ENCODE measurements at regions not wholly inside any gene's neighbourhood (a gene's known extent, or its start where the extent isn't known, plus 50 kb on each side); places are given as distances from the start of the nearest gene placed in this dataset.

- H3K9me3 ChIP-seq (ENCODE audit: insufficient read depth, low read depth, low read length): no peaks in the 10 kb centered on the region
- no peak overlapping the region for H3K4me3 ChIP-seq (ENCODE audit: insufficient read depth, low read depth, low read length)
- Mint-ChIP-seq H3K9me3 (ENCODE audit: unreplicated experiment) (peaks cover 3% of the 10 kb centered on the region), H3K27me3 (ENCODE audit: low read depth, unreplicated experiment) (no peaks in the 10 kb centered on the region), H3K4me1 (ENCODE audit: low read depth, unreplicated experiment) (peaks cover 8% of the 10 kb centered on the region), H3K27ac (ENCODE audit: unreplicated experiment) (no peak overlapping the region), H3K4me3 (ENCODE audit: unreplicated experiment) (no peak overlapping the region), H3K36me3 (ENCODE audit: low read depth, unreplicated experiment) (no peaks in the 10 kb centered on the region)
- no peak overlapping the region for H2AFZ ChIP-seq (ENCODE audit: low read depth, low read length)
- H3K4me1 ChIP-seq (ENCODE audit: insufficient read depth, low read length): no peaks in the 10 kb centered on the region
- H3K79me2 ChIP-seq (ENCODE audit: insufficient read depth, low read length): no peaks in the 10 kb centered on the region
- H3K27me3 ChIP-seq (ENCODE audit: insufficient read depth, low read length): no peaks in the 10 kb centered on the region
- TF ChIP-seq EZH2 (IDR thresholded peaks at IDR 0.05; ENCODE audit: insufficient read depth, low read length) (no peak), CTCF (IDR thresholded peaks at IDR 0.05; ENCODE audit: insufficient read depth, low read depth, low read length) (no peak)
- DNase-seq (ENCODE audit: low read depth) (no peak), FAIRE-seq (no peak)
- H4K20me1 ChIP-seq (ENCODE audit: insufficient read depth, low read length): no peaks in the 10 kb centered on the region
- H3K9ac ChIP-seq (ENCODE audit: low read length): no peak overlapping the region
- H3K27ac ChIP-seq (ENCODE audit: low read depth, low read length): no peak overlapping the region
- H3K4me2 ChIP-seq (ENCODE audit: low read length): no peak overlapping the region
- H3K36me3 ChIP-seq (ENCODE audit: insufficient read depth, low read length): no peaks in the 10 kb centered on the region
These were observed 973.8 kb upstream of the CELF4 start for GRCh38 chr18:38539371-38539770.

DNA sequence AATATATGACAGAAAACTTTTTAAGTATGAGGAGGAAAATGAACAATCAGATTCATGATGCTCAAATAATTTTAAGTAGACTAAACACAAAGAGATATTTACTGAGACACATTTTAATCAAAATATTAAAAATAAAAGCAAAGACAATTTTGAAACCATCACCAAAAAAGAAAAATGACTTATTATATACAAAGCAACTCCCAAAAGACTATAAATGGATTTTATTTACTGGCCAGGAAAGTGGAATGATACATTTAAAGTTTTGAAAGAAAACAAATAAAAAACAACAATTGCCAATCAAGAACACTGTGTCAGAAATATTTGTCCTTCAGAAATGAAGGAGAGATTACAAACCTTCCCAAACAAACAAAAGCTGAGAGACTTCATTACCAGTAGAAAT lies 968.5 kb upstream of the CELF4 start:
- no peak for TF ChIP-seq CTCF (IDR thresholded peaks at IDR 0.05; ENCODE audit: insufficient read depth, low read depth, low read length)
- TF ChIP-seq EZH2 (IDR thresholded peaks at IDR 0.05; ENCODE audit: insufficient read depth, low read length): no peak
- DNase-seq (ENCODE audit: low read depth) (no peak), FAIRE-seq (no peak)
- peaks cover 4% of the 10 kb centered on the region for H3K4me1 Mint-ChIP-seq (ENCODE audit: low read depth, unreplicated experiment)
- no peak overlapping the region for H3K4me3 Mint-ChIP-seq (ENCODE audit: unreplicated experiment)
- H3K27me3 ChIP-seq (ENCODE audit: insufficient read depth, low read length): no peaks in the 10 kb centered on the region
- peaks cover 6% of the 10 kb centered on the region for H3K9me3 Mint-ChIP-seq (ENCODE audit: unreplicated experiment)
- H3K27me3 Mint-ChIP-seq (ENCODE audit: low read depth, unreplicated experiment): no peaks in the 10 kb centered on the region
- H3K4me3 ChIP-seq (ENCODE audit: insufficient read depth, low read depth, low read length): no peak overlapping the region
- no peak overlapping the region for H3K4me2 ChIP-seq (ENCODE audit: low read length)
- no peaks in the 10 kb centered on the region for H3K9me3 ChIP-seq (ENCODE audit: insufficient read depth, low read depth, low read length)
- H2AFZ ChIP-seq (ENCODE audit: low read depth, low read length): no peak overlapping the region
- H3K9ac ChIP-seq (ENCODE audit: low read length): no peak overlapping the region
- H3K4me1 ChIP-seq (ENCODE audit: insufficient read depth, low read length): no peaks in the 10 kb centered on the region
- no peak overlapping the region for H3K27ac ChIP-seq (ENCODE audit: low read depth, low read length)
- no peaks in the 10 kb centered on the region for H4K20me1 ChIP-seq (ENCODE audit: insufficient read depth, low read length)
- no peak overlapping the region for H3K27ac Mint-ChIP-seq (ENCODE audit: unreplicated experiment)
- H3K79me2 ChIP-seq (ENCODE audit: insufficient read depth, low read length): no peaks in the 10 kb centered on the region
- H3K36me3 Mint-ChIP-seq (ENCODE audit: low read depth, unreplicated experiment): no peaks in the 10 kb centered on the region
- no peaks in the 10 kb centered on the region for H3K36me3 ChIP-seq (ENCODE audit: insufficient read depth, low read length)

DNA sequence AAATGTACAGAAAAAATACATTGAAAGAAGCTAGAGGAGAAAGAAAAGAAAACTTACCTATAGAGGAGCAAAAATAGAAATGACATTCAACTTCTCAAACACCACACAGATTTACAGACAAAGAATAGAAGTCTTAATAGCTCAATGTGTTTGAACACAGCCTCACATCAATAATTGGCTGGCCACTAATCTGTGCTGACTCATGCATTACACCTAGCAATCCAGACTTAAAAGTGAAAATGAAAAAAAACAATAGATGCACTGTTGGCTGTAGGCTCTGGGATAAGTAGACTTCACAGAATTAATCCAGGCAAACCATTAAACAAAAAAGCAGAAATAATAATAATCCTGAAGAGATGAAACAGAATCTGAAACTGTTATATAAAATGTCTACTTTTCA lies 961.3 kb upstream of the CELF4 start:
- no peak for TF ChIP-seq CTCF (IDR thresholded peaks at IDR 0.05; ENCODE audit: insufficient read depth, low read depth, low read length)
- TF ChIP-seq EZH2 (IDR thresholded peaks at IDR 0.05; ENCODE audit: insufficient read depth, low read length): no peak
- no peak overlapping the region for H2AFZ ChIP-seq (ENCODE audit: low read depth, low read length)

More for the DNA sequence above, 961.3 kb upstream of the CELF4 start:
- Histone ChIP-seq H3K9me3 (ENCODE audit: insufficient read depth, low read depth, low read length) (no peaks in the 10 kb centered on the region), H3K27me3 (ENCODE audit: insufficient read depth, low read length) (no peaks in the 10 kb centered on the region), H4K20me1 (ENCODE audit: insufficient read depth, low read length) (no peaks in the 10 kb centered on the region), H3K4me3 (ENCODE audit: insufficient read depth, low read depth, low read length) (no peak overlapping the region), H3K4me2 (ENCODE audit: low read length) (no peak overlapping the region), H3K36me3 (ENCODE audit: insufficient read depth, low read length) (no peaks in the 10 kb centered on the region), H3K9ac (ENCODE audit: low read length) (no peak overlapping the region), H3K4me1 (ENCODE audit: insufficient read depth, low read length) (no peaks in the 10 kb centered on the region), H3K27ac (ENCODE audit: low read depth, low read length) (no peak overlapping the region), H3K79me2 (ENCODE audit: insufficient read depth, low read length) (no peaks in the 10 kb centered on the region)
- no peak for FAIRE-seq
- H3K27ac Mint-ChIP-seq (ENCODE audit: unreplicated experiment): no peak overlapping the region
- H3K4me3 Mint-ChIP-seq (ENCODE audit: unreplicated experiment): no peak overlapping the region
- no peak for DNase-seq (ENCODE audit: low read depth)
- no peaks in the 10 kb centered on the region for H3K36me3 Mint-ChIP-seq (ENCODE audit: low read depth, unreplicated experiment)
- peaks cover 5% of the 10 kb centered on the region for H3K4me1 Mint-ChIP-seq (ENCODE audit: low read depth, unreplicated experiment)
- no peaks in the 10 kb centered on the region for H3K27me3 Mint-ChIP-seq (ENCODE audit: low read depth, unreplicated experiment)
- no peaks in the 10 kb centered on the region for H3K9me3 Mint-ChIP-seq (ENCODE audit: unreplicated experiment)
